GM06990 (cell line): ENCODE measurements at regions not wholly inside any gene's neighbourhood (a gene's known extent, or its start where the extent isn't known, plus 50 kb on each side); places are given as distances from the start of the nearest gene placed in this dataset.

Experiments
- DNase-seq: peaks from one replicate; pipeline ENCODE4 v3.0.0-alpha.2; 2011; ENCODE audit not compliant: insufficient read length; ENCODE audit errors: extremely low read depth
- H3K27me3 ChIP-seq: replicated peaks from 2 replicates; pipeline ENCODE4 v1.6.0; 2011; ENCODE audit warnings: low read length; ENCODE audit not compliant: control insufficient read depth, insufficient read depth
- H3K36me3 ChIP-seq: 2 replicates; pipeline ENCODE4 v1.5.1; 2011; ENCODE audit warnings: low read length; ENCODE audit not compliant: control insufficient read depth, insufficient read depth
- H3K4me3 ChIP-seq: replicated peaks from 2 replicates; pipeline ENCODE4 v1.5.1; 2011; ENCODE audit warnings: low read depth, mild to moderate bottlenecking, control low read depth, low read length
- CTCF ChIP-seq: IDR thresholded peaks from 2 replicates; pipeline ENCODE4 v1.5.1; 2011; ENCODE audit warnings: low read length, control low read depth, mild to moderate bottlenecking, inconsistent platforms; ENCODE audit not compliant: insufficient read depth, poor library complexity, severe bottlenecking

- Histone ChIP-seq H3K4me3 (no peak overlapping the region), H3K36me3 (no peaks in the 10 kb centered on the region), H3K27me3 (no peaks in the 10 kb centered on the region)
- no peak for DNase-seq
- no peak for TF ChIP-seq CTCF
These were observed 594.3 kb upstream of the ADGRL3 start for GRCh38 chr4:60605646-60606354.

GRCh38 chr4:60611762-60612496 lies 588.2 kb upstream of the ADGRL3 start:
- DNase-seq: no peak
- H3K27me3 ChIP-seq: no peaks in the 10 kb centered on the region
- no peak overlapping the region for H3K4me3 ChIP-seq
- TF ChIP-seq CTCF: no peak
- H3K36me3 ChIP-seq: no peaks in the 10 kb centered on the region

GRCh38 chr4:60617731-60618130 lies 582.4 kb upstream of the ADGRL3 start:
- DNase-seq: no peak
- TF ChIP-seq CTCF: no peak
- Histone ChIP-seq H3K36me3 (no peaks in the 10 kb centered on the region), H3K27me3 (no peaks in the 10 kb centered on the region), H3K4me3 (no peak overlapping the region)

- DNase-seq: no peak
- Histone ChIP-seq H3K27me3 (no peaks in the 10 kb centered on the region), H3K36me3 (no peaks in the 10 kb centered on the region), H3K4me3 (no peak overlapping the region)
- TF ChIP-seq CTCF: no peak
These were observed 580.4 kb upstream of the ADGRL3 start for GRCh38 chr4:60619531-60620305.

- Histone ChIP-seq H3K36me3 (no peaks in the 10 kb centered on the region), H3K27me3 (no peaks in the 10 kb centered on the region), H3K4me3 (no peak overlapping the region)
- no peak for DNase-seq
- TF ChIP-seq CTCF: no peak
These were observed 562.1 kb upstream of the ADGRL3 start for GRCh38 chr4:60637976-60638375.
